K562 (cell line): ENCODE measurements at regions not wholly inside any gene's neighbourhood (a gene's known extent, or its start where the extent isn't known, plus 50 kb on each side); places are given as distances from the start of the nearest gene placed in this dataset.

Experiments
- FIP1L1 ChIP-seq: fragments of 200-400 bp; formaldehyde crosslinking; IDR thresholded peaks from 2 replicates; pipeline ENCODE4 v1.6.1; 2018; ENCODE audit warnings: mild to moderate bottlenecking, low read depth, low read length; ENCODE audit not compliant: poor library complexity, severe bottlenecking
- FOXP1 ChIP-seq: sonication (generic); formaldehyde crosslinking; IDR thresholded peaks from 2 replicates; pipeline ENCODE4 v1.8.0; 2022; ENCODE audit warnings: mild to moderate bottlenecking, missing genetic modification reagents
- NCOA2 ChIP-seq, 2 experiments: fragments of 450-650 bp; IDR thresholded peaks; 2 replicates each; pipeline ENCODE4 v1.6.1; 2018; ENCODE audit warnings: mild to moderate bottlenecking in 2 of 2, moderate library complexity in 1 of 2; ENCODE audit not compliant: partially characterized antibody in 2 of 2
- NRF1 ChIP-seq, 2 experiments: fragments of 450-650 bp; IDR thresholded peaks in 1 of 2; conservative IDR thresholded peaks in 1 of 2; 2 replicates each; pipeline ENCODE4 v1.6.1; 2014; ENCODE audit warnings: mild to moderate bottlenecking in 2 of 2
- TF ChIP-seq, protein P1 (sequence below), 2 experiments: fragments of 450-650 bp in 1 of 2; sonication (generic) in 1 of 2; formaldehyde crosslinking in 1 of 2; IDR thresholded peaks; 2 replicates each; pipeline versions ENCODE4 v1.7.1 to v1.9.0; 2016 to 2022; ENCODE audit warnings: inconsistent platforms in 1 of 2, mild to moderate bottlenecking in 1 of 2, missing genetic modification reagents in 1 of 2
- TF ChIP-seq, protein P2 (sequence below): fragments of 250-450 bp; sonication (Bioruptor Pico); IDR thresholded peaks from 2 replicates; pipeline ENCODE4 v1.8.0; 2022; ENCODE audit warnings: inconsistent platforms, mild to moderate bottlenecking, moderate library complexity, borderline replicate concordance
- TF ChIP-seq, protein P3 (sequence below): fragments of 450-650 bp; formaldehyde crosslinking; IDR thresholded peaks from 2 replicates; pipeline ENCODE4 v1.4.0; 2022; ENCODE audit warnings: mild to moderate bottlenecking, moderate library complexity
- TF ChIP-seq, protein P4 (sequence below): sonication (generic); formaldehyde crosslinking; IDR thresholded peaks from 2 replicates; pipeline ENCODE4 v1.8.1; 2023; ENCODE audit warnings: mild to moderate bottlenecking, missing genetic modification reagents

DNA sequence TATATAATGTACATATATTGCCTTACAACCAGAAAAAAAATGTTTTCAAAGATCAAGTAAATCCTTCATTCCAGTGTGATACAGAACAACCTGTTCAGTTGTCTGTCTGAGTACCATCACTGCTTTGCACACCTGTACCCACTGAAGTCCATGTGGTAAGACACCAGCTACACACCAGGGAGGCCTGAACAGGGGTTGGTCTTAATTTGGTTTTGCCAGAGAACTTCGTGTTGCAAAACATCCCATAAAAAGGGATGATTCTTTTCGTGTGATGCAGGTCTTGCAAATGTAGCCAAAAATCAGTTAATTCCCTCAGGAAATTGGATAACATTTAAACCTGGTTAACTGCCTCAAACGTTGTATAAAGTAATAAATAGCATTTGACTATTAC lies 73.7 kb upstream of the SLC1A4 start:
- TF ChIP-seq, protein P1, sequence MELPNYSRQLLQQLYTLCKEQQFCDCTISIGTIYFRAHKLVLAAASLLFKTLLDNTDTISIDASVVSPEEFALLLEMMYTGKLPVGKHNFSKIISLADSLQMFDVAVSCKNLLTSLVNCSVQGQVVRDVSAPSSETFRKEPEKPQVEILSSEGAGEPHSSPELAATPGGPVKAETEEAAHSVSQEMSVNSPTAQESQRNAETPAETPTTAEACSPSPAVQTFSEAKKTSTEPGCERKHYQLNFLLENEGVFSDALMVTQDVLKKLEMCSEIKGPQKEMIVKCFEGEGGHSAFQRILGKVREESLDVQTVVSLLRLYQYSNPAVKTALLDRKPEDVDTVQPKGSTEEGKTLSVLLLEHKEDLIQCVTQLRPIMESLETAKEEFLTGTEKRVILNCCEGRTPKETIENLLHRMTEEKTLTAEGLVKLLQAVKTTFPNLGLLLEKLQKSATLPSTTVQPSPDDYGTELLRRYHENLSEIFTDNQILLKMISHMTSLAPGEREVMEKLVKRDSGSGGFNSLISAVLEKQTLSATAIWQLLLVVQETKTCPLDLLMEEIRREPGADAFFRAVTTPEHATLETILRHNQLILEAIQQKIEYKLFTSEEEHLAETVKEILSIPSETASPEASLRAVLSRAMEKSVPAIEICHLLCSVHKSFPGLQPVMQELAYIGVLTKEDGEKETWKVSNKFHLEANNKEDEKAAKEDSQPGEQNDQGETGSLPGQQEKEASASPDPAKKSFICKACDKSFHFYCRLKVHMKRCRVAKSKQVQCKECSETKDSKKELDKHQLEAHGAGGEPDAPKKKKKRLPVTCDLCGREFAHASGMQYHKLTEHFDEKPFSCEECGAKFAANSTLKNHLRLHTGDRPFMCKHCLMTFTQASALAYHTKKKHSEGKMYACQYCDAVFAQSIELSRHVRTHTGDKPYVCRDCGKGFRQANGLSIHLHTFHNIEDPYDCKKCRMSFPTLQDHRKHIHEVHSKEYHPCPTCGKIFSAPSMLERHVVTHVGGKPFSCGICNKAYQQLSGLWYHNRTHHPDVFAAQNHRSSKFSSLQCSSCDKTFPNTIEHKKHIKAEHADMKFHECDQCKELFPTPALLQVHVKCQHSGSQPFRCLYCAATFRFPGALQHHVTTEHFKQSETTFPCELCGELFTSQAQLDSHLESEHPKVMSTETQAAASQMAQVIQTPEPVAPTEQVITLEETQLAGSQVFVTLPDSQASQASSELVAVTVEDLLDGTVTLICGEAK (IDR thresholded peaks at IDR 0.05) = no peak
- TF ChIP-seq, protein P1 (CRISPR knock-in tag; IDR thresholded peaks at IDR 0.05) = no peak
- TF ChIP-seq FIP1L1 (no peak), NRF1 (conservative IDR thresholded peaks at IDR 0.05 in 1 of 2, IDR thresholded peaks at IDR 0.05 in 1 of 2) (no peak), FOXP1 (CRISPR knock-in tag) (no peak), NCOA2 (IDR thresholded peaks at IDR 0.05; ENCODE audit: partially characterized antibody in 2 of 2) (no peak)
- TF ChIP-seq, protein P2, sequence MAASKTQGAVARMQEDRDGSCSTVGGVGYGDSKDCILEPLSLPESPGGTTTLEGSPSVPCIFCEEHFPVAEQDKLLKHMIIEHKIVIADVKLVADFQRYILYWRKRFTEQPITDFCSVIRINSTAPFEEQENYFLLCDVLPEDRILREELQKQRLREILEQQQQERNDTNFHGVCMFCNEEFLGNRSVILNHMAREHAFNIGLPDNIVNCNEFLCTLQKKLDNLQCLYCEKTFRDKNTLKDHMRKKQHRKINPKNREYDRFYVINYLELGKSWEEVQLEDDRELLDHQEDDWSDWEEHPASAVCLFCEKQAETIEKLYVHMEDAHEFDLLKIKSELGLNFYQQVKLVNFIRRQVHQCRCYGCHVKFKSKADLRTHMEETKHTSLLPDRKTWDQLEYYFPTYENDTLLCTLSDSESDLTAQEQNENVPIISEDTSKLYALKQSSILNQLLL (CRISPR knock-in tag) = no peak
- TF ChIP-seq, protein P3, sequence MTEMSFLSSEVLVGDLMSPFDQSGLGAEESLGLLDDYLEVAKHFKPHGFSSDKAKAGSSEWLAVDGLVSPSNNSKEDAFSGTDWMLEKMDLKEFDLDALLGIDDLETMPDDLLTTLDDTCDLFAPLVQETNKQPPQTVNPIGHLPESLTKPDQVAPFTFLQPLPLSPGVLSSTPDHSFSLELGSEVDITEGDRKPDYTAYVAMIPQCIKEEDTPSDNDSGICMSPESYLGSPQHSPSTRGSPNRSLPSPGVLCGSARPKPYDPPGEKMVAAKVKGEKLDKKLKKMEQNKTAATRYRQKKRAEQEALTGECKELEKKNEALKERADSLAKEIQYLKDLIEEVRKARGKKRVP = no peak
- TF ChIP-seq, protein P4, sequence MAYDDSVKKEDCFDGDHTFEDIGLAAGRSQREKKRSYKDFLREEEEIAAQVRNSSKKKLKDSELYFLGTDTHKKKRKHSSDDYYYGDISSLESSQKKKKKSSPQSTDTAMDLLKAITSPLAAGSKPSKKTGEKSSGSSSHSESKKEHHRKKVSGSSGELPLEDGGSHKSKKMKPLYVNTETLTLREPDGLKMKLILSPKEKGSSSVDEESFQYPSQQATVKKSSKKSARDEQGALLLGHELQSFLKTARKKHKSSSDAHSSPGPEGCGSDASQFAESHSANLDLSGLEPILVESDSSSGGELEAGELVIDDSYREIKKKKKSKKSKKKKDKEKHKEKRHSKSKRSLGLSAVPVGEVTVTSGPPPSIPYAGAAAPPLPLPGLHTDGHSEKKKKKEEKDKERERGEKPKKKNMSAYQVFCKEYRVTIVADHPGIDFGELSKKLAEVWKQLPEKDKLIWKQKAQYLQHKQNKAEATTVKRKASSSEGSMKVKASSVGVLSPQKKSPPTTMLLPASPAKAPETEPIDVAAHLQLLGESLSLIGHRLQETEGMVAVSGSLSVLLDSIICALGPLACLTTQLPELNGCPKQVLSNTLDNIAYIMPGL = no peak
